ENCODE measurements at regions not wholly inside any gene's neighbourhood (a gene's known extent, or its start where the extent isn't known, plus 50 kb on each side); places are given as distances from the start of the nearest gene placed in this dataset.

DNA sequence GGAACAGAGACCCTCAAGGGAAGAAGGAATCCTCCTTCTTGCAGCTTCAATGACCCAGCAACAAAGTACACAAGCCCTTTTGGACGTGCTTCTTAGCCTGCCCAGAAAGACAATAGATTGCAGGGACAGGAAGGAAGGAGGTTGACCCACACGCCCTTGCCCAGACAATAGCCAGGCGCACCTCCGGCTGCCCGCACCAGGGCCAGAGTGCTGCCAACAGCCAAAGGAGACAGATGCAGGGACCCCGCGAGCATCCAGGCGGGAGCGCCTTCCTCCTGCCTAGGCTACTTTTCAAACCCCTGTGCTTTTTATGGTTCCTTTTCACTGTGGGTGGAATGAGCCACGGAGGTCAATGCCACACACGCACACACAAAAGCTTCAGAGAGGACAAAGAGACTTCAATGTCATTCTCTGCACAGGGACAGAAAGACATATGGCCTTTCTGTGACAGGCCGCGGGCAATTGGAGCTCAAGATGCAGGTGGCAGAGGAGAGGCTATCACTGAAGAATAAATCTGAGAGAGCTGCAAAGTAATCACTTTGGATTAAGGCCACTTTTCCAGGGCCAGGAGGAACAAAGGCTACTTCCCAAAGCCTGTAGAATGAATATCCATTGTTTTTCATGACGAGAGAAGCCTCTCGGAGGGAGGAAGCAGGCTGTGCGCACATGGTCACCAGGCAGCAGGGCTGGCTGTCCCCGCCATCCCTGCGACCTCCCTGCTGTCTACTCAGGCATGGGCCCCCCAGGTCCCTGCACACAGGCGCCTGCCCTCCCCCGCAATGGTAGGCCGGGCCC lies 300.6 kb downstream of the EIPR1 start:
- POLR2A ChIA-PET: no interaction called here
- peaks cover 1% of the 10 kb centered on the region for H3K27me3 Mint-ChIP-seq
- no peaks in the 10 kb centered on the region for H3K9me3 Mint-ChIP-seq
- no peaks in the 10 kb centered on the region for H3K4me1 Mint-ChIP-seq
- no peak overlapping the region for H3K27ac Mint-ChIP-seq
- ATAC-seq (ENCODE audit: low read depth) (no peak), DNase-seq (no peak)
- CTCF ChIA-PET: no interaction called here
- intact Hi-C loops (cut with micrococcal nuclease): no loop called here
- no peak for TF ChIP-seq CTCF (IDR thresholded peaks at IDR 0.05)
- no peaks in the 10 kb centered on the region for H3K36me3 Mint-ChIP-seq (ENCODE audit: low read depth)
- no peak overlapping the region for H3K4me3 Mint-ChIP-seq

DNA sequence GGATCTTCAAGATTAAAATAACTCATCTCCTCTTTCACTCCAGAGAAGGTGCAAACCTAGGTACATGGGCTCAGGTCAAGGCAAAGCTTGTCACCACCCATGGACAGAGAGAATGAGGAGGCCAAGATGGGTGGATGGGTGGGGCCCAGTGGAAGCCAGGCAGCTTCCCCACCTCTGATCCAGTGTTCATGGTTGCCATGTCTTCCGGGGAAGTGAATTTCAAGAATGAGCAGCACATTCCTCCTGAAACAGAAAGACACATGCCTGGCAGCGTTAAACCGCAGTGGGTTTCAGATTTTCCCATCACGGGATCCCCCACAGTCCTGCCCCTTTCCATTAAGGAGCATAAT lies 301.7 kb downstream of the EIPR1 start:
- no peak for ATAC-seq (ENCODE audit: low read depth)
- Mint-ChIP-seq H3K4me1 (no peaks in the 10 kb centered on the region), H3K9me3 (no peaks in the 10 kb centered on the region), H3K27ac (no peak overlapping the region), H3K27me3 (peaks cover 1% of the 10 kb centered on the region), H3K36me3 (ENCODE audit: low read depth) (no peaks in the 10 kb centered on the region), H3K4me3 (no peak overlapping the region)
- POLR2A ChIA-PET: no interaction called here
- intact Hi-C loops (cut with micrococcal nuclease): no loop called here
- CTCF ChIA-PET: no interaction called here
- DNase-seq: no peak
- TF ChIP-seq CTCF (IDR thresholded peaks at IDR 0.05): no peak

DNA sequence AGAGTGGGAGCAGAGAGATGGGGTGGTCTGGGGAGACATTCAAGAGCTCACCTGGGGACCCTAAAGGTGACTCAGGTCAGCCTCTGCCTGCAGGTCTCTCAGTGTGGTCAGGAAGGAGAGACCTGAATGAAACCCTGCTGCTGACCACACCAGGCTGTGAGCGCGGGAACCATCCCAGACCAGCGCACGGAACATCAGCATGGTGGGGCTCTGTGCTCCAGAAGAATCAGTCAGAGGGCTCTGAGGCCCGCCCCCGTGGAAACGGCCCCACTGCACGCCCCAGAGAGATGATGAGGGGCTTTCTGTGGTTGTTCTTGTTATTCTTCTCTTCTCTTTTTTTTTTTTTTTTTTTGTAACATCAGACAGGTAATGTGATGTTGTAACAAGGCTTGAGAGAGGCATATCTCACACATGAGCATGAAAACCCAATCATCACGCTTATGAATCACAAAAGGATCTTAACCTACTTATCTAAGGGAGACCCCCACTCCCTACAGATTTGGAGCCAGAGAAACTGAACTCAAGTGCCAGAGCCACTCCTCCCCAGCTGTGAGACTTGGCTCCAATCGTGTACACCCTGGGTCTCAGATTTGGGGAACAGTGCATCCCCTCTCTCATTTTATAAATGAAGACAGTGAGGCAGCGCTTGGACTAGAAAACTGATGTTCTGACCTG lies 302.2 kb downstream of the EIPR1 start:
- DNase-seq (no peak), ATAC-seq (ENCODE audit: low read depth) (no peak)
- no peaks in the 10 kb centered on the region for H3K4me1 Mint-ChIP-seq
- H3K9me3 Mint-ChIP-seq: no peaks in the 10 kb centered on the region
- H3K36me3 Mint-ChIP-seq (ENCODE audit: low read depth): no peaks in the 10 kb centered on the region
- TF ChIP-seq CTCF (IDR thresholded peaks at IDR 0.05): no peak
- intact Hi-C loops (cut with micrococcal nuclease): no loop called here
- no peak overlapping the region for H3K27ac Mint-ChIP-seq
- ChIA-PET CTCF (no interaction called here), POLR2A (no interaction called here)
- H3K27me3 Mint-ChIP-seq: peaks cover 1% of the 10 kb centered on the region
- H3K4me3 Mint-ChIP-seq: no peak overlapping the region

GRCh38 chr2:3073704-3074103 lies 303.9 kb downstream of the EIPR1 start:
- no peak for DNase-seq
- Mint-ChIP-seq H3K27me3 (peaks cover 1% of the 10 kb centered on the region), H3K27ac (no peak overlapping the region), H3K36me3 (ENCODE audit: low read depth) (no peaks in the 10 kb centered on the region), H3K4me3 (no peak overlapping the region), H3K4me1 (no peaks in the 10 kb centered on the region), H3K9me3 (no peaks in the 10 kb centered on the region)
- no peak for TF ChIP-seq CTCF (IDR thresholded peaks at IDR 0.05)
- intact Hi-C loops (cut with micrococcal nuclease): no loop called here
- ChIA-PET CTCF (no interaction called here), POLR2A (no interaction called here)
- no peak for ATAC-seq (ENCODE audit: low read depth)

DNA sequence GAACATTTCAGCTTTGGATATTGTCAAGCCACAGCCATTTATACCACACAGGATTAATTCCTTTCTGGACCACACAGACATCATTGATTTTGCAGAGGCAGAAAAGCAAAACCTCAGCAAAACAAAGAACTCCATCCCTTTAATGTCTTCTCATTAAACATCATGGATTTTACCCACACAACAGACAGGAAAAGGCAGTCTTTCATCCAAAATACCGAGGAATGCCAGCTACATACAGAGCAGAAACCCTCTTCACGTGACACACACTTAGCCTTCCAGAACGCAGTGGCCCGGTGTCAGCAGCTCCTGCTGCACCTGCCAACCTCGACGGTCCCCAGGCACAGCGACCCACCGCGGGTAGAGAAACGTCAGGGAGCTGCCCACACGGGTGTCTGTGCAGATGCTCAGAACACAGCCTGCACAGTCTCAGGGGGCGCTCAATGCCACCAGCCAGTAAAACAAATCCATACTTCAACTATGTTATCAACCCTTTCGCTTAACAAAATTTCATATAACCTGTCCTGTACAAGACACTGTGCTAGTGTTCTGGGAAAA lies 304.5 kb downstream of the EIPR1 start:
- Mint-ChIP-seq H3K27ac (no peak overlapping the region), H3K4me1 (no peaks in the 10 kb centered on the region), H3K36me3 (ENCODE audit: low read depth) (no peaks in the 10 kb centered on the region), H3K27me3 (peaks cover 1% of the 10 kb centered on the region), H3K9me3 (no peaks in the 10 kb centered on the region), H3K4me3 (no peak overlapping the region)
- no peak for ATAC-seq (ENCODE audit: low read depth)
- TF ChIP-seq CTCF (IDR thresholded peaks at IDR 0.05): no peak
- ChIA-PET CTCF (no interaction called here), POLR2A (no interaction called here)
- intact Hi-C loops (cut with micrococcal nuclease): no loop called here
- no peak for DNase-seq
